ENCODE measurements at regions not wholly inside any gene's neighbourhood (a gene's known extent, or its start where the extent isn't known, plus 50 kb on each side); places are given as distances from the start of the nearest gene placed in this dataset.
"Not testable (repeated sequence)": the region's sequence is repeated elsewhere in the genome, so short reads cannot be mapped to it uniquely, and the experiment has no call there.

DNA sequence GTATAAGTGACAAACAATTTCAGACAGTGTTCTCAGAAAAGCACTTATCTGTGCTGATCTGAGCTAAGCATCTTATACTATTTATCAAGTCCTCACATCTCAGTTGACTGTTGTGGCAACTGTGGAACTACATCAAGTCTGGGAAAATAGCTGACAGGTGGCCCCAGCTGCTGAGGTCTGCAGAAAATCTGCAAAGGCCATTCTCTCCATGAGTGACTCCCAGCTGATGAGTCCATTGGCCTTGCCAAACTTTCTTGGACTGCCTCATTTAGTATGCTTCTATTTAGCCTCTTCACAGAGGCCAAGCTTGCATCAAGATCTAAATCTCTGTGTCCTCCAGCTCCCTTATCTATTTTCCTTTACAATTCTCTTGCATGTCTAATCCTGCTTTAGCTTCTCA, 174.5 kb upstream of the RBM19 start:
- no peak for DNase-seq (ENCODE audit: low spot score)
- no peak for ATAC-seq

GRCh38 chr12:114136631-114137030, 170.5 kb upstream of the RBM19 start:
- no peak for DNase-seq (ENCODE audit: low spot score)
- no peak for ATAC-seq

- DNase-seq (ENCODE audit: low spot score) = no peak
- ATAC-seq = no peak
Observed at GRCh38 chr12:114134922-114135321, 168.8 kb upstream of the RBM19 start.

DNA sequence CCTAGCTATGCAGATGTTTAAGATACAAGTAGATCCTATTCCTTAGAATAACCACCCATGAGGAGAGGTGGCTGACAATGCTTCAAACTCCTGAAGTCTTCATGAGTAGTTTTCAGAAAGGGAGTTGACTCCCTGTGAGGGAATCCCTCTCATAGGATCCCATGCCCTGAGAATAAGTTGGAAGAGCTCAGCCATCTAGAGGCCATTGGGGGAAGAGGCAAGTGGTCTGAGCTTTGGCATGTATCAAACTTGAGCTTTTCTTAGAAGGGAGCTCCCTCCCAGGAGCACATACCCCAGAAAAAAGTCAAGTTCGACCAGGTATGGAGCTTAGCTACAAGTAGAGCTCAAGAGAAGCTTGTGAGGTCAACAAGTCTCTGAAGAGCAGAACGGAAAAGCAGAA, 165.7 kb upstream of the RBM19 start:
- ATAC-seq = peak; percentile 62
- no peak for DNase-seq (ENCODE audit: low spot score)

- DNase-seq (ENCODE audit: low spot score) (no peak), ATAC-seq (no peak)
Observed at GRCh38 chr12:114123108-114123507, 157.0 kb upstream of the RBM19 start.

DNA sequence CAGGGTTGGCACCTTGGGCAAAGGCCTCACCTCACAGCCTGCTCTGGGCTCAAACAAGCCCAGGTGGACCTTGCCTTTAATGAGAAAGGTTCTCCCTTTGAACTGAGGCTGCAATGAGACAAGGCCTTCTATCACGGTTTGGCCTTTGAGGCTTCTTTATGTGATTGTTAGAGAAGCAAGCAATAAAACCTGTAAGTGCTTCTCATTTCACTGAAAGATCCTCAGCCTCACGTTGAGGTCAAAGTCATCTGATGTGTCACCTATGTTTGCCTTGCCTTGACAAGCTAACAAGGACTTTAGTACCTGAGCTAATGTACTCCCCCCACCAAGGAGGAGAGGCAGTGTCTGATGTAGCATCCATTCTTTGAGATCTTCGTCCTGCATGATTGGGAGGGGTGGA, 155.9 kb upstream of the RBM19 start:
- ATAC-seq (no peak), DNase-seq (ENCODE audit: low spot score) (no peak)

DNA sequence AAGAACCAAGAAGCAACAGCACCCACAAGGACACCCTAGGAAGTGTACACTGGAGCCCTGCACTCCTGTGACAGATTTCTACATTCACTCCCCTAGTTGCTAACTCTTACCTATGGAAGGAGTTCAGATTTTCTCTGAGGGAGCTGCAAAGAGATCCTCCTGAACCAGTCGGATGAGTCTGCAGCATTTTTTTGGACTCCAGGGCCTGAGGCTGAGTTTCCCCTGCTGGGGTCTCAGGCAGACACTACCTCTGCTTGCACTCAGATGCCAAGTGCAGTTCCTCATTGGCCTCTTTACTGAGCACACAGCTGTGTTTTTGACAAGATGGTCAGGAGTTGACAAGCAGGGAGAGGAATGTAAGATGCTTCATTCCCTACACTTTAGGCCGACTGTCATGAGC, 153.2 kb upstream of the RBM19 start:
- DNase-seq (ENCODE audit: low spot score) (no peak), ATAC-seq (no peak)

DNA sequence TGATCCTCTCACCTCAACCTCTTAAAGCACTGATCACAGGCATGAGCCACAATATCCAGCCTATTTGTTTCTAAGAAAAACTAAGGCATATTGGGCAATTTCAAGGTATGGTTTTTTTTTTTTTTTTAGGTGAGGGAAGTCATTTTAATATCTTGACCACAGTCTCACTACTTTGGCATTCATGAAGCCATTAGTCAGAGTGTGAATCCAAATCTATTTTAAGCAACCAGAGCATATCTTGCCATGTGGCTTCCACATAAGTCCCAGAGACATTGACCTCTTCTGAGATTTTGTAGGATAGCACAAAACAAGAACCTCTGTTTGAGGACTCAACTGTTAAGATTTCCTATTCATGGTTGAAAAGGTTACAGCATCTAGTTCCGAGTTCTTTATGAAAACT, 130.3 kb upstream of the RBM19 start:
- no peak for DNase-seq (ENCODE audit: low spot score)
- ATAC-seq = no peak

- DNase-seq (ENCODE audit: low spot score) (no peak), ATAC-seq (no peak)
Observed at GRCh38 chr12:114093520-114093919, 127.4 kb upstream of the RBM19 start.

GRCh38 chr12:114092981-114093380, 126.9 kb upstream of the RBM19 start:
- DNase-seq (ENCODE audit: low spot score) (no peak), ATAC-seq (no peak)

- ATAC-seq = no peak
Observed at GRCh38 chr12:114090211-114090610, 124.1 kb upstream of the RBM19 start.

GRCh38 chr12:114073076-114073475, 107.0 kb upstream of the RBM19 start:
- ATAC-seq = no peak
- no peak for DNase-seq (ENCODE audit: low spot score)

More at GRCh38 chr12:114090211-114090610, 124.1 kb upstream of the RBM19 start:
- no peak for DNase-seq (ENCODE audit: low spot score)

- no peak for DNase-seq (ENCODE audit: low spot score)
- ATAC-seq = no peak
Observed at GRCh38 chr12:114069507-114069906, 103.4 kb upstream of the RBM19 start.

DNA sequence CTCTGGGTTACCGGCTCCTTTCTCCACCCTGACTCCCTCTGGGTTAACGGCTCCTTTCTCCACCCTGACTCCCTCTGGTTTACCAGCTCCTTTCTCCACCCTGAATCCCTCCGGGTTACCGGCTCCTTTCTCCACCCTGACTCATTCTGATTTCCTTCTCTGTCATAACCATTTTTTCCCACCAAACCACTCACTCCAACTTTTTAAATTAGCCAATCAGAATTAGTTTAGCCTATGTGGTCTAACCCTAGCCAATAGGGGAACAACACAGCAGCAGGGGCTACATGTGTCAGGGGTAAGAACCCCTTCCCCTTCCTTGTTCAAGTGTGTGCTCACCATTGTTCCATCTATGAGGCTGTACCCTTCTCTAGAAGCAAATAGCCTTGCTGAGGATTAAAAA, 98.4 kb upstream of the RBM19 start:
- ATAC-seq (no peak), DNase-seq (ENCODE audit: low spot score) (no peak)

- DNase-seq (ENCODE audit: low spot score); ATAC-seq: not testable (repeated sequence)
Observed at GRCh38 chr12:114064034-114064433, 97.9 kb upstream of the RBM19 start.

GRCh38 chr12:114063435-114063834, 97.3 kb upstream of the RBM19 start:
- DNase-seq (ENCODE audit: low spot score) (no peak), ATAC-seq (no peak)

DNA sequence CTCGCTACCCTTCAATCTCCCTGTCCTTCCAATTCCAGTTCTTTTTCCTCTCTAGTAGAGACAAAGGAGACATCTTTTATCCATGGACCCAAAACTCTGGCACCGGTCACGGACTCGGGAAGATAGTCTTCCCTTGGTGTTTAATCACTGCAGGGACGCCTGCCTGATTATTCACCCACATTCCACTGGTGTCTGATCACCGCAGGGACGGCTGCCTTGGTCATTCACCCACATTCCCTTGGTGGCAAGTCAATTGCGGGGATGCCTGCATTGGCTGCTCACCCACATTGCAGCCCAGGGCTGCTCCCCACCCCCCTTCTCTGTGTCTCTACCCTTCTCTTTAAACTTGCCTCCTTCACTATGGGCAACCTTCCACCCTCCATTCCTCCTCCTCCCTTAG, 90.2 kb upstream of the RBM19 start:
- not testable (repeated sequence) for ATAC-seq; DNase-seq (ENCODE audit: low spot score)

DNA sequence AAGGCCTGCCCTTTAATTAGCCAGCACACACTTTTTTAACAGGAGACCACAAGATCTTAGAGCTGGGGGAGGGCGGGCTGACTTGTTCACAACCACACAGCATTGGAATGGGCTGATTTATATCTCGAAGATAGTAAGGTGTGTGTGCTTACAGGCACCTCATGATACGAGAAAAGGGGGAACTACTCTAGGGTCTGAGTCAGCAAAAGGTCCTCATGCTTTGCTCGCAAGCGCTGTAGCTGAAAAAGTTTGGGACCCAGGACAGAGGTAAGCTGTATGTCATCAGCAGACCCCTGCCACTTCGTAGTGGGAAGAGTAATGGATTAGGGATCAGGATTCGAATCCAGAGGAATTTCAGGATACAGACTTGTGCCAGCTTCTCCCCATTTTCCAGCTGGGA, 88.9 kb upstream of the RBM19 start:
- no peak for DNase-seq (ENCODE audit: low spot score)
- no peak for ATAC-seq

- ATAC-seq (no peak), DNase-seq (ENCODE audit: low spot score) (no peak)
Observed at GRCh38 chr12:114046236-114046998, 80.3 kb upstream of the RBM19 start.

DNA sequence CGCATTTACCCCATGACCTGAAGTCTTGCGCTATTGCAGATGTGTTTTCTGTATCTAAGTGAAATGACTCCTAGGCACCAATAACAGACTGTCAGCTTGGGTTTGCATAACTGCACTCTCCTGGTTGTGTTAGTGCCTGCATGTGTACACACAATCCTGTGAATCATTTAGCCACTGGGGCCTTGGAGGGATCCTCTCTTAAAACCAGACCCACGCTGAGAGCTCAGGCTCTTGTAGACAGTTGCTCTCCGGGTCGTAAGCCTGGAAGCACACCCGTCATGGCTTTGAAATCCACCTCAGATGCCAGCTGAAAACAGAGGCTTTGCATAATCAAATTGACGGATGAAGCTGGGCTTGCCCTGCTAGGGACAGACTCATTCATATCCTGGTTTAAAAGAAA, 79.2 kb upstream of the RBM19 start:
- DNase-seq (ENCODE audit: low spot score) = peak; percentile 50
- ATAC-seq = peak; percentile 75

GRCh38 chr12:114041590-114041989, 75.5 kb upstream of the RBM19 start:
- DNase-seq (ENCODE audit: low spot score) (no peak), ATAC-seq (peak; percentile 52)

GRCh38 chr12:114041136-114041535, 75.0 kb upstream of the RBM19 start:
- DNase-seq (ENCODE audit: low spot score) (peak; percentile 63), ATAC-seq (peak; percentile 30)

DNA sequence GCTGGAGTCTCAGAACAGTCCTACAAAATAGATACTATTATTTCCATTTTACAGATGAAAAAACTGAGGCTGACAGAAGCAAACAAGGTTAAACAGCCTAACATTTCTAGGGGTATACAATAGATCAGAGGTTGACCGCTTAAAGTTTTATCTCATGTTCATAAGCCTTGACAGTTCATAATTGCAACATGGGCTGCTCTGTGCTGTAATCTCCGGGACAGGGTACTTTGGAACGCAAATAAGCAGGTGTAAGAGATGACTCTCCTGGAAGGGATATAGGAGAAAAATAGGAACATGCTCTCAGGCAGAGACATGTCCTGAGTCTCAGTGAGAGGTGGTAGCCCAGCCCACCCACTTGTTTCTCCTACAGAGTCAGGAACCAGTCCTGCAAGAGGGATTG, 72.8 kb upstream of the RBM19 start:
- peak; percentile 62 for DNase-seq (ENCODE audit: low spot score)
- peak; percentile 80 for ATAC-seq
